Dermis blood vessel endothelial cell (primary cell): ENCODE measurements at regions not wholly inside any gene's neighbourhood (a gene's known extent, or its start where the extent isn't known, plus 50 kb on each side); places are given as distances from the start of the nearest gene placed in this dataset.

Experiments
- DNase-seq: peaks from one replicate; pipeline ENCODE4 v3.0.0; 2010

- DNase-seq, result no peak
Observed at GRCh38 chr5:118258223-118258622, 730.1 kb downstream of the DTWD2 start.

- no peak for DNase-seq
Observed at GRCh38 chr5:118257066-118257465, 731.3 kb downstream of the DTWD2 start.

- no peak for DNase-seq
Observed at GRCh38 chr5:118253225-118254061, 734.9 kb downstream of the DTWD2 start.

GRCh38 chr5:118249386-118249785 lies 739.0 kb downstream of the DTWD2 start:
- DNase-seq, result no peak

- no peak for DNase-seq
Observed at GRCh38 chr5:118247458-118247857, 740.9 kb downstream of the DTWD2 start.

GRCh38 chr5:118243613-118244012 lies 744.7 kb downstream of the DTWD2 start:
- DNase-seq, result no peak

- DNase-seq, result no peak
Observed at GRCh38 chr5:118243068-118243467, 745.3 kb downstream of the DTWD2 start.

GRCh38 chr5:118236108-118236849 lies 752.1 kb downstream of the DTWD2 start:
- no peak for DNase-seq

- DNase-seq, result no peak
Observed at GRCh38 chr5:118233606-118234005, 754.7 kb downstream of the DTWD2 start.

- DNase-seq, result no peak
Observed at GRCh38 chr5:118228489-118228888, 759.9 kb downstream of the DTWD2 start.

GRCh38 chr5:118224546-118224945 lies 763.8 kb downstream of the DTWD2 start:
- no peak for DNase-seq

GRCh38 chr5:118220556-118221195 lies 767.7 kb downstream of the DTWD2 start:
- DNase-seq, result no peak

- DNase-seq, result no peak
Observed at GRCh38 chr5:118211606-118212005, 776.7 kb downstream of the DTWD2 start.

GRCh38 chr5:118208031-118208453 lies 780.3 kb downstream of the DTWD2 start:
- DNase-seq, result no peak

- DNase-seq, result no peak
Observed at GRCh38 chr5:118199801-118200200, 788.5 kb downstream of the DTWD2 start.

- no peak for DNase-seq
Observed at GRCh38 chr5:118196229-118196628, 792.1 kb downstream of the DTWD2 start.

GRCh38 chr5:118195211-118195610 lies 793.1 kb downstream of the DTWD2 start:
- no peak for DNase-seq

- DNase-seq, result no peak
Observed at GRCh38 chr5:118193194-118193905, 795.0 kb downstream of the DTWD2 start.

GRCh38 chr5:118185018-118185417 lies 803.3 kb downstream of the DTWD2 start:
- no peak for DNase-seq

GRCh38 chr5:118176146-118176545 lies 812.2 kb downstream of the DTWD2 start:
- no peak for DNase-seq

- no peak for DNase-seq
Observed at GRCh38 chr5:118174671-118175070, 813.7 kb downstream of the DTWD2 start.

- no peak for DNase-seq
Observed at GRCh38 chr5:118173340-118173739, 815.0 kb downstream of the DTWD2 start.

GRCh38 chr5:118165619-118166018 lies 822.7 kb downstream of the DTWD2 start:
- DNase-seq, result no peak
